AG10803 (cell line): ENCODE measurements at regions not wholly inside any gene's neighbourhood (a gene's known extent, or its start where the extent isn't known, plus 50 kb on each side); places are given as distances from the start of the nearest gene placed in this dataset.

Source experiments
- DNase-seq: peaks from one replicate; pipeline ENCODE4 v3.0.0; 2010; ENCODE audit warnings: low read depth
- H3K4me3 ChIP-seq: 2 replicates; pipeline ENCODE4 v1.5.1; 2011; ENCODE audit warnings: mild to moderate bottlenecking, low read length, control low read depth
- TF ChIP-seq, protein P1 (sequence below): conservative IDR thresholded peaks from 2 replicates; pipeline ENCODE4 v1.5.1; 2011; ENCODE audit warnings: mild to moderate bottlenecking, low read length, control low read depth, inconsistent platforms

DNA sequence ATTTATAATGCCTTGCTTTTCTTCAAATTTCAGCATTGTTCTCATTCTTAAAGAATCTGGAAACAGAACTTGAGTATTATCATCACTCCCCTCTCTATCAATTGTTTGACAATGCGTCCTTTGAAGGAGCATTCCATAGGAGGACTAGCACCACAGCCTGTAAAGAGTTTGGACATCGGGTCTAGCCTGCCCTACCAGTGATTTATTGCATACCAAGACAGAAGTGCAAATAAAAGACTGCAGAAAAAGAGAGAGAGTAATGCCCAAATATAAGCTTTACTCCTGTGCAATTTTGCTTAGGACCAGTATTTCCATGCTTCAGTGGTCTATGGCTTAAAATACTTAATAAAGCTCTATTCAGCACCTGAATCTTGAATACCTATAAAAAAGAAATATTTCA, 55.4 kb upstream of the MAP2 start:
- TF ChIP-seq, protein P1, sequence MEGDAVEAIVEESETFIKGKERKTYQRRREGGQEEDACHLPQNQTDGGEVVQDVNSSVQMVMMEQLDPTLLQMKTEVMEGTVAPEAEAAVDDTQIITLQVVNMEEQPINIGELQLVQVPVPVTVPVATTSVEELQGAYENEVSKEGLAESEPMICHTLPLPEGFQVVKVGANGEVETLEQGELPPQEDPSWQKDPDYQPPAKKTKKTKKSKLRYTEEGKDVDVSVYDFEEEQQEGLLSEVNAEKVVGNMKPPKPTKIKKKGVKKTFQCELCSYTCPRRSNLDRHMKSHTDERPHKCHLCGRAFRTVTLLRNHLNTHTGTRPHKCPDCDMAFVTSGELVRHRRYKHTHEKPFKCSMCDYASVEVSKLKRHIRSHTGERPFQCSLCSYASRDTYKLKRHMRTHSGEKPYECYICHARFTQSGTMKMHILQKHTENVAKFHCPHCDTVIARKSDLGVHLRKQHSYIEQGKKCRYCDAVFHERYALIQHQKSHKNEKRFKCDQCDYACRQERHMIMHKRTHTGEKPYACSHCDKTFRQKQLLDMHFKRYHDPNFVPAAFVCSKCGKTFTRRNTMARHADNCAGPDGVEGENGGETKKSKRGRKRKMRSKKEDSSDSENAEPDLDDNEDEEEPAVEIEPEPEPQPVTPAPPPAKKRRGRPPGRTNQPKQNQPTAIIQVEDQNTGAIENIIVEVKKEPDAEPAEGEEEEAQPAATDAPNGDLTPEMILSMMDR, result no peak
- no peak for DNase-seq
- H3K4me3 ChIP-seq, result no peak overlapping the region

DNA sequence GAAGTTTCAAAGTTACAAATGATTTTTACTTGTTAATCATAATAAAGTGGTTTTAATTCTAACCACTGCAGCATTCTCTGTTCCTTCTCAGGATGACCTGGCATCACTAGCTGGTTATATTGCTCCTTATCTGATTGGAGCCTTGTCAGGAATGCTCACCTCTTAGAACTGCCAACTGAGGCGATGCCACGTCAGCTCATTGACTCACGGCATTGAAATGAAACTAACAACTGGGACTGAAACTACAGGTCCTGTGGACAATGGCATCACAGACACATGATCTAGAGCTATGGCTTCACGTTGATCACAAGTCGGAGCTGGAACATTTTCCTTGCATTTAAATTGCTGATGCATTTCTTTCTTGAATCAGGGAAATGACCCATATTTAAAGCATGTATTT, 54.9 kb upstream of the MAP2 start:
- peak; percentile 90 for DNase-seq
- TF ChIP-seq, protein P1, result no peak
- no peak overlapping the region for H3K4me3 ChIP-seq

DNA sequence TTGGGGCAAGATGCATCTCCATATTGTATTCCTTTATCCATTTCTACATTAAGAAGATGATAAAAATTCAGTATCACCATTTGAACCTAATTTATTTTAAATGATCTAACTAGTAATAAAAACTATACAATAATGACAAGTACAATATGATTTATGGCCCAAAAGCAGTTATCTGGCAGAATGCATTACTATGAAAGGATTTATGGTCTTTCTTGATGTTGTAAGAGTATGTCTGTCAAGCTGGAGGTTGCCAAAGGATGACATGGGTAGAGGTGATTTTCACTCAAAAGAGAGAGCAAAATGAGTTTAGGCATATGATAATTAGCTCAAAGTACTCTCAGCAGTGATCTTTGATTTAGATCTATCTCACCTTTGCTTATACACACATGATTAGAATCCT, 54.2 kb upstream of the MAP2 start:
- DNase-seq, result no peak
- no peak overlapping the region for H3K4me3 ChIP-seq
- TF ChIP-seq, protein P1, result no peak

DNA sequence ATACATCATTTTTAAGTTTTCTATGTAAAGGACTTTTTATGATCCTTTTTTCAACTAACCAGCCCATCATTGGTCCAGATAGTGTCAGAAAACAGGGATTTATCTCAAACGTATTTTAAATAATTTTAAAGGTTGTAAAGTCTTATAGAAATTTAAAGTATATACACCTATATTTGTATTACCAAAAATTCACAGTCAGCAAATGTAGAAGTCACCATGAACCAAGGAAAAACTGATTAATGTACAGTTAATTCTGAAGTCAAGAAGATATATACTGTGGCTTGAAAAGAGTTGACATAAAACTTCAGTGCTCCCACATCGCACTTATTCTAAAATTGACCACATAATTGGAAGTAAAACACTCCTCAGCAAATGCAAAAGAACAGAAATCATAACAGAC, 52.4 kb upstream of the MAP2 start:
- no peak overlapping the region for H3K4me3 ChIP-seq
- no peak for DNase-seq
- TF ChIP-seq, protein P1, result no peak
